ENCODE measurements at regions not wholly inside any gene's neighbourhood (a gene's known extent, or its start where the extent isn't known, plus 50 kb on each side); places are given as distances from the start of the nearest gene placed in this dataset.

DNA sequence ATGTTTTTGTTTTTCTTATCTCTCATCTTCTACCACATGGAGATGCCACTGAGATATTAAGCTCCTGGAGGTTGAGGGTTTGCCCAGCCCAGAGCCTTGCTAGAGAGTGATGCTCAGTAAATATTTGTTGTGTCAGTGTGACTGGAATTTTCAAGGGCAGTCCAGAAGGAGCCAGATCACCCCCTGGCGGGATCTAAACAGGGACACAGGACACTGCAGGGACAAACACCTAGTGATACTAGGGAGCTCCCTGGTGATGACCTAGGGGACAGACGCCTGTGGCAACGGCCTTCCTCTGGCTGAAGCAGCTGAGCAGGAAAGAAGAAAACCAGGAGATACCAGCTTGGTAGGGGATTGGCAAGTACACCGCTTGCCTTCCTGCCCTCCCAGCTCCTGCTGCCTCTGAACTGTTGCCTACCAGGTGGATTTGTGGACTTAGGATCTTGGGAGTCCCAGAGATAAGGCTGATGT, 714.4 kb upstream of the TBX3 start:
- Histone ChIP-seq H3K9ac (no peak overlapping the region), H2AFZ (ENCODE audit: low read depth) (no peak overlapping the region), H3K27me3 (ENCODE audit: insufficient read depth) (no peaks in the 10 kb centered on the region), H3K79me2 (ENCODE audit: insufficient read depth) (no peaks in the 10 kb centered on the region), H3K27ac (ENCODE audit: low read depth in 2 of 2, low read length in 1 of 2) (no peak overlapping the region), H4K20me1 (ENCODE audit: insufficient read depth) (no peaks in the 10 kb centered on the region), H3K4me3 (ENCODE audit: low read depth in 2 of 2, low read length in 1 of 2) (no peak overlapping the region), H3K9me3 (no peaks in the 10 kb centered on the region), H3F3A (replicated peaks; ENCODE audit: insufficient read depth) (no peaks in the 10 kb centered on the region), H3K36me3 (replicated peaks in 1 of 2; ENCODE audit: control insufficient read depth in 1 of 2, insufficient read depth in 2 of 2, low read length in 1 of 2) (no peaks in the 10 kb centered on the region), H3K4me2 (no peak overlapping the region), H3K4me1 (ENCODE audit: control insufficient read depth in 1 of 2, insufficient read depth in 2 of 2, low read depth in 1 of 2, low read length in 1 of 2) (no peaks in the 10 kb centered on the region; a peak in 1 of 4 replicates), H3K9me2 (no peaks in the 10 kb centered on the region)
- ChIA-PET POLR2A (no interaction called here), CTCF (interaction anchor here (0.7 to 1.3 kb wide), 7 partner anchors 19 to 730 kb away, joined by 3 read pairs; no protein-coding TSS in a partner anchor)
- DNase-seq: peak; percentile 16
- 63% methylated on average over 3 of the region's 4 CpGs for WGBS (ENCODE audit: low lambda C conversion rate)
- TF ChIP-seq RAD21 (IDR thresholded peaks at IDR 0.05; ENCODE audit: low read length) (peak; percentile 56), NFIC (IDR thresholded peaks at IDR 0.05; ENCODE audit: borderline replicate concordance) (no peak), SMC3 (IDR thresholded peaks at IDR 0.05; ENCODE audit: low read depth, low read length) (peak; percentile 22; the same call in 1 of the 2 replicates), GATA2 (CRISPR knock-in tag; IDR thresholded peaks at IDR 0.05) (no peak)
- TF ChIP-seq, protein P1, sequence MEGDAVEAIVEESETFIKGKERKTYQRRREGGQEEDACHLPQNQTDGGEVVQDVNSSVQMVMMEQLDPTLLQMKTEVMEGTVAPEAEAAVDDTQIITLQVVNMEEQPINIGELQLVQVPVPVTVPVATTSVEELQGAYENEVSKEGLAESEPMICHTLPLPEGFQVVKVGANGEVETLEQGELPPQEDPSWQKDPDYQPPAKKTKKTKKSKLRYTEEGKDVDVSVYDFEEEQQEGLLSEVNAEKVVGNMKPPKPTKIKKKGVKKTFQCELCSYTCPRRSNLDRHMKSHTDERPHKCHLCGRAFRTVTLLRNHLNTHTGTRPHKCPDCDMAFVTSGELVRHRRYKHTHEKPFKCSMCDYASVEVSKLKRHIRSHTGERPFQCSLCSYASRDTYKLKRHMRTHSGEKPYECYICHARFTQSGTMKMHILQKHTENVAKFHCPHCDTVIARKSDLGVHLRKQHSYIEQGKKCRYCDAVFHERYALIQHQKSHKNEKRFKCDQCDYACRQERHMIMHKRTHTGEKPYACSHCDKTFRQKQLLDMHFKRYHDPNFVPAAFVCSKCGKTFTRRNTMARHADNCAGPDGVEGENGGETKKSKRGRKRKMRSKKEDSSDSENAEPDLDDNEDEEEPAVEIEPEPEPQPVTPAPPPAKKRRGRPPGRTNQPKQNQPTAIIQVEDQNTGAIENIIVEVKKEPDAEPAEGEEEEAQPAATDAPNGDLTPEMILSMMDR (IDR thresholded peaks at IDR 0.05): no peak

DNA sequence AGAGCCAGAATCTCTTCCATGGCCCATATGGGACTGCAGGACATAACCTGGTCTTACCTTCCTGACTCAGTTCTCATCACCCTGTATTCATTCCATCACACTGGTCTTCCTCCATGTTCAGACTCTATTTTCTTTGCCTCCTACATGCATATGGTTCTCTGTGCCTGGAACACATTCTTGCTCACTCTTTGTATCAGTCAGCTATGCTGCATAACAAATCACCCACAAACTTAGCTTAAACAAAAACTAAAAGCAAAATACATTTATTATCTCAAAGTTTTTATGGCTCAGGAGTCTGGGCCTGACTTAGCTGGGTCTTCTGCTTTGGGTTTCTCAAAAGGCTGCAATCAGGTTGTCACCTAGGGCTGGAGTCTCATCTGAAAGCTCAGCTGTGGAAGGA, 712.6 kb upstream of the TBX3 start:
- Histone ChIP-seq H3K4me3 (ENCODE audit: low read depth in 2 of 2, low read length in 1 of 2) (no peak overlapping the region), H3K4me1 (ENCODE audit: control insufficient read depth in 1 of 2, insufficient read depth in 2 of 2, low read depth in 1 of 2, low read length in 1 of 2) (no peaks in the 10 kb centered on the region; a peak in 1 of 4 replicates), H3K9ac (no peak overlapping the region), H3F3A (replicated peaks; ENCODE audit: insufficient read depth) (no peaks in the 10 kb centered on the region), H3K79me2 (ENCODE audit: insufficient read depth) (no peaks in the 10 kb centered on the region), H3K27me3 (ENCODE audit: insufficient read depth) (no peaks in the 10 kb centered on the region), H3K9me2 (no peaks in the 10 kb centered on the region), H3K27ac (ENCODE audit: low read depth in 2 of 2, low read length in 1 of 2) (no peak overlapping the region), H3K9me3 (no peaks in the 10 kb centered on the region), H2AFZ (ENCODE audit: low read depth) (no peak overlapping the region), H3K36me3 (replicated peaks in 1 of 2; ENCODE audit: control insufficient read depth in 1 of 2, insufficient read depth in 2 of 2, low read length in 1 of 2) (no peaks in the 10 kb centered on the region), H4K20me1 (ENCODE audit: insufficient read depth) (no peaks in the 10 kb centered on the region), H3K4me2 (no peak overlapping the region)
- CTCF ChIA-PET: interaction anchor here (1.8 kb wide), 1 partner anchor 35 kb away, joined by 4 read pairs; no protein-coding TSS in a partner anchor
- no peak for TF ChIP-seq EZH2phosphoT487 (IDR thresholded peaks at IDR 0.05; ENCODE audit: borderline replicate concordance, low read depth)
- no peak for TF ChIP-seq USF1 (IDR thresholded peaks at IDR 0.05; ENCODE audit: borderline replicate concordance, low read depth)
- TF ChIP-seq SMC3 (IDR thresholded peaks at IDR 0.05; ENCODE audit: low read depth, low read length): no peak
- TF ChIP-seq TEAD4 (IDR thresholded peaks at IDR 0.05; ENCODE audit: borderline replicate concordance, insufficient read depth): no peak
- no peak for DNase-seq
- POLR2A ChIA-PET: no interaction called here

Data from SK-N-SH (cell line).